ENCODE measurements at regions not wholly inside any gene's neighbourhood (a gene's known extent, or its start where the extent isn't known, plus 50 kb on each side); places are given as distances from the start of the nearest gene placed in this dataset.
A peak's percentile ranks its signal among the peaks of the same experiment; 100 is the strongest.

- H3K4me3 ChIP-seq (ENCODE audit: low read depth, low read length), result no peak overlapping the region
- no peak for DNase-seq (ENCODE audit: low read depth)
- in situ Hi-C loops (cut with HindIII; ENCODE audit: low sequenced_read_pairs), result no loop called here
- TF ChIP-seq CTCF (IDR thresholded peaks at IDR 0.05; ENCODE audit: low read depth, low read length, missing control alignments), result no peak
Observed at GRCh38 chr11:8340296-8340695, 76.6 kb upstream of the LMO1 start.

- DNase-seq (ENCODE audit: low read depth), result no peak
- TF ChIP-seq CTCF (IDR thresholded peaks at IDR 0.05; ENCODE audit: low read depth, low read length, missing control alignments), result no peak
- in situ Hi-C loops (cut with HindIII; ENCODE audit: low sequenced_read_pairs), result no loop called here
- no peak overlapping the region for H3K4me3 ChIP-seq (ENCODE audit: low read depth, low read length)
Observed at GRCh38 chr11:8339592-8340022, 75.9 kb upstream of the LMO1 start.

GRCh38 chr11:8338138-8338537, 74.5 kb upstream of the LMO1 start:
- in situ Hi-C loops (cut with HindIII; ENCODE audit: low sequenced_read_pairs), result no loop called here
- TF ChIP-seq CTCF (IDR thresholded peaks at IDR 0.05; ENCODE audit: low read depth, low read length, missing control alignments), result peak; percentile 73
- DNase-seq (ENCODE audit: low read depth), result no peak
- no peak overlapping the region for H3K4me3 ChIP-seq (ENCODE audit: low read depth, low read length)

- no peak for DNase-seq (ENCODE audit: low read depth)
- in situ Hi-C loops (cut with HindIII; ENCODE audit: low sequenced_read_pairs), result no loop called here
- no peak for TF ChIP-seq CTCF (IDR thresholded peaks at IDR 0.05; ENCODE audit: low read depth, low read length, missing control alignments)
- H3K4me3 ChIP-seq (ENCODE audit: low read depth, low read length), result no peak overlapping the region
Observed at GRCh38 chr11:8337130-8337795, 73.6 kb upstream of the LMO1 start.

- no peak for TF ChIP-seq CTCF (IDR thresholded peaks at IDR 0.05; ENCODE audit: low read depth, low read length, missing control alignments)
- in situ Hi-C loops (cut with HindIII; ENCODE audit: low sequenced_read_pairs), result no loop called here
Observed at GRCh38 chr11:8336356-8337129, 72.9 kb upstream of the LMO1 start.

GRCh38 chr11:8335683-8336082, 72.0 kb upstream of the LMO1 start:
- no peak overlapping the region for H3K4me3 ChIP-seq (ENCODE audit: low read depth, low read length)
- no peak for DNase-seq (ENCODE audit: low read depth)
- in situ Hi-C loops (cut with HindIII; ENCODE audit: low sequenced_read_pairs), result no loop called here
- no peak for TF ChIP-seq CTCF (IDR thresholded peaks at IDR 0.05; ENCODE audit: low read depth, low read length, missing control alignments)

More at GRCh38 chr11:8336356-8337129, 72.9 kb upstream of the LMO1 start:
- H3K4me3 ChIP-seq (ENCODE audit: low read depth, low read length), result no peak overlapping the region
- no peak for DNase-seq (ENCODE audit: low read depth)
